Ectodermal cell (in vitro differentiated cells): ENCODE measurements at regions not wholly inside any gene's neighbourhood (a gene's known extent, or its start where the extent isn't known, plus 50 kb on each side); places are given as distances from the start of the nearest gene placed in this dataset.

Experiments used
- H3K27ac ChIP-seq: 2 replicates; pipeline ENCODE4 v1.7.0; 2013; ENCODE audit warnings: mild to moderate bottlenecking, low read depth, low read length; ENCODE audit not compliant: insufficient read depth, poor library complexity, severe bottlenecking
- H3K27me3 ChIP-seq: 2 replicates; pipeline ENCODE4 v1.7.0; 2013; ENCODE audit warnings: mild to moderate bottlenecking, low read length; ENCODE audit not compliant: insufficient read depth, control insufficient read depth, poor library complexity, severe bottlenecking
- H3K36me3 ChIP-seq: one replicate; pipeline ENCODE4 v1.7.0; 2013; ENCODE audit warnings: low read length; ENCODE audit not compliant: control insufficient read depth, insufficient read depth
- H3K4me1 ChIP-seq: one replicate; pipeline ENCODE4 v1.7.0; 2013; ENCODE audit warnings: low read length; ENCODE audit not compliant: control insufficient read depth, insufficient read depth
- H3K4me3 ChIP-seq: 2 replicates; pipeline ENCODE4 v1.7.0; 2013; ENCODE audit warnings: low read depth, low read length, control low read depth; ENCODE audit not compliant: insufficient read depth
- H3K9me3 ChIP-seq: 2 replicates; pipeline ENCODE4 v1.7.0; 2013; ENCODE audit warnings: mild to moderate bottlenecking, low read length, moderate library complexity; ENCODE audit not compliant: control insufficient read depth
- WGBS, 2 experiments: methylation state at CpG; one replicate each; pipeline ENCODE4 v1.1.7; 2013; ENCODE audit warnings: missing lambda C conversion rate in 2 of 2; 5-methylcytosine and 5-hydroxymethylcytosine counted together

GRCh38 chr4:34250562-34250961 lies 1993.8 kb downstream of the ARAP2 start:
- Histone ChIP-seq H3K9me3 (no peaks in the 10 kb centered on the region), H3K36me3 (no peaks in the 10 kb centered on the region), H3K4me1 (no peaks in the 10 kb centered on the region), H3K27ac (no peak overlapping the region), H3K4me3 (no peak overlapping the region), H3K27me3 (no peaks in the 10 kb centered on the region)
- 90 to 97% methylated on average over 1 of the region's 1 CpG for WGBS, 2 experiments

GRCh38 chr4:34253239-34253638 lies 1991.1 kb downstream of the ARAP2 start:
- no peaks in the 10 kb centered on the region for H3K36me3 ChIP-seq
- H3K27ac ChIP-seq, result no peak overlapping the region
- no peaks in the 10 kb centered on the region for H3K27me3 ChIP-seq
- H3K4me1 ChIP-seq, result no peaks in the 10 kb centered on the region
- H3K4me3 ChIP-seq, result no peak overlapping the region
- no peaks in the 10 kb centered on the region for H3K9me3 ChIP-seq

- no peaks in the 10 kb centered on the region for H3K9me3 ChIP-seq
- no peak overlapping the region for H3K27ac ChIP-seq
- H3K4me3 ChIP-seq, result no peak overlapping the region
- H3K27me3 ChIP-seq, result no peaks in the 10 kb centered on the region
- H3K4me1 ChIP-seq, result no peaks in the 10 kb centered on the region
- no peaks in the 10 kb centered on the region for H3K36me3 ChIP-seq
- WGBS, 2 experiments, result 88 to 94% methylated on average over 1 to 2 of the region's 2 CpGs
Observed at GRCh38 chr4:34258176-34258575, 1986.1 kb downstream of the ARAP2 start.

- Histone ChIP-seq H3K4me1 (no peaks in the 10 kb centered on the region), H3K4me3 (no peak overlapping the region), H3K9me3 (no peaks in the 10 kb centered on the region), H3K27ac (no peak overlapping the region), H3K36me3 (no peaks in the 10 kb centered on the region), H3K27me3 (no peaks in the 10 kb centered on the region)
- 92 to 95% methylated on average over 2 of the region's 2 CpGs for WGBS, 2 experiments
Observed at GRCh38 chr4:34261799-34262314, 1982.5 kb downstream of the ARAP2 start.

- no peaks in the 10 kb centered on the region for H3K9me3 ChIP-seq
Observed at GRCh38 chr4:34269613-34270012, 1974.7 kb downstream of the ARAP2 start.

GRCh38 chr4:34271479-34272355 lies 1972.6 kb downstream of the ARAP2 start:
- no peak overlapping the region for H3K27ac ChIP-seq
- H3K36me3 ChIP-seq, result no peaks in the 10 kb centered on the region
- H3K4me1 ChIP-seq, result no peaks in the 10 kb centered on the region
- H3K4me3 ChIP-seq, result no peak overlapping the region
- H3K27me3 ChIP-seq, result no peaks in the 10 kb centered on the region
- no peaks in the 10 kb centered on the region for H3K9me3 ChIP-seq
- 87 to 94% methylated on average over 4 of the region's 5 CpGs for WGBS, 2 experiments

More at GRCh38 chr4:34269613-34270012, 1974.7 kb downstream of the ARAP2 start:
- WGBS, 2 experiments, result no CpG with 5 or more reads among the region's 1 CpG
- H3K27me3 ChIP-seq, result no peaks in the 10 kb centered on the region
- no peaks in the 10 kb centered on the region for H3K4me1 ChIP-seq
- no peak overlapping the region for H3K4me3 ChIP-seq
- H3K36me3 ChIP-seq, result no peaks in the 10 kb centered on the region
- no peak overlapping the region for H3K27ac ChIP-seq

- H3K4me1 ChIP-seq, result no peaks in the 10 kb centered on the region
- H3K4me3 ChIP-seq, result no peak overlapping the region
Observed at GRCh38 chr4:34279011-34279410, 1965.3 kb downstream of the ARAP2 start.

GRCh38 chr4:34280131-34280530 lies 1964.2 kb downstream of the ARAP2 start:
- Histone ChIP-seq H3K9me3 (no peaks in the 10 kb centered on the region), H3K4me3 (no peak overlapping the region), H3K27me3 (no peaks in the 10 kb centered on the region), H3K36me3 (no peaks in the 10 kb centered on the region), H3K27ac (no peak overlapping the region), H3K4me1 (no peaks in the 10 kb centered on the region)
- WGBS, 2 experiments, result 70 to 85% methylated on average over 2 of the region's 2 CpGs

More at GRCh38 chr4:34279011-34279410, 1965.3 kb downstream of the ARAP2 start:
- H3K36me3 ChIP-seq, result no peaks in the 10 kb centered on the region
- no peaks in the 10 kb centered on the region for H3K27me3 ChIP-seq
- no peaks in the 10 kb centered on the region for H3K9me3 ChIP-seq
- no peak overlapping the region for H3K27ac ChIP-seq

- Histone ChIP-seq H3K4me1 (no peaks in the 10 kb centered on the region), H3K27ac (no peak overlapping the region), H3K27me3 (no peaks in the 10 kb centered on the region), H3K9me3 (no peaks in the 10 kb centered on the region), H3K36me3 (no peaks in the 10 kb centered on the region), H3K4me3 (no peak overlapping the region)
- WGBS, 2 experiments, result 92 to 93% methylated on average over 4 to 5 of the region's 5 CpGs
Observed at GRCh38 chr4:34281826-34282225, 1962.5 kb downstream of the ARAP2 start.

GRCh38 chr4:34289489-34289888 lies 1954.8 kb downstream of the ARAP2 start:
- no peaks in the 10 kb centered on the region for H3K9me3 ChIP-seq
- H3K36me3 ChIP-seq, result no peaks in the 10 kb centered on the region
- H3K4me1 ChIP-seq, result no peaks in the 10 kb centered on the region
- H3K27me3 ChIP-seq, result no peaks in the 10 kb centered on the region
- WGBS, 2 experiments, result 88% methylated on average over 1 of the region's 3 CpGs; no CpG with 5 or more reads in 1 of the 2 experiments
- no peak overlapping the region for H3K27ac ChIP-seq
- H3K4me3 ChIP-seq, result no peak overlapping the region
